Activated CD4-positive, alpha-beta T cell treated with anti-CD3 and anti-CD28 coated beads, Interleukin-2, amount 50 U/mL, for 48 hours (primary cell): ENCODE measurements at regions not wholly inside any gene's neighbourhood (a gene's known extent, or its start where the extent isn't known, plus 50 kb on each side); places are given as distances from the start of the nearest gene placed in this dataset.
"Not testable (repeated sequence)": the region's sequence is repeated elsewhere in the genome, so short reads cannot be mapped to it uniquely, and the experiment has no call there.

Experiments
- DNase-seq, 2 experiments: peaks; one replicate each; pipeline ENCODE4 v3.0.0-alpha.2; 2020

GRCh38 chr19:56894626-56895025 is 54.1 kb upstream of the PEG3 start:
- no peak for DNase-seq

DNA sequence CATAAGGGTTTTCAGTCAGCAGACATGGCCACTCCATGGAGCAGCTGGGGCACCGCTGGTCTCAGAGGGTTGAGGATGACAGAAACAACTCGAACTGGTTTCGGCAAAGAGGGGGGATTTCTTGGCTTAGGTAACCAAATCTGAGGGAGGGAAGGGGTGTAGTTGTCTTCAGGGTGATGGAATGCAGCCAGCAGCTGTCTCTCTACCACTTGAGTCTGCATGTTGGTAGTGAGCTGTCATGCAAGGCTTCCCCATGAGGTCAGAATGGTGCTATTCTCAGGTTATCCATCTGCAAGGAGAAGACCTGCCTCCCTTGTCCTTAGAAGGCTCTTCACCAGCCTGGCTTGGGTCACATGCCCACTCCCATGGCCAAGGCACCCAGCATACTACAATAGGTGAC is 55.6 kb upstream of the PEG3 start:
- DNase-seq, result no peak

DNA sequence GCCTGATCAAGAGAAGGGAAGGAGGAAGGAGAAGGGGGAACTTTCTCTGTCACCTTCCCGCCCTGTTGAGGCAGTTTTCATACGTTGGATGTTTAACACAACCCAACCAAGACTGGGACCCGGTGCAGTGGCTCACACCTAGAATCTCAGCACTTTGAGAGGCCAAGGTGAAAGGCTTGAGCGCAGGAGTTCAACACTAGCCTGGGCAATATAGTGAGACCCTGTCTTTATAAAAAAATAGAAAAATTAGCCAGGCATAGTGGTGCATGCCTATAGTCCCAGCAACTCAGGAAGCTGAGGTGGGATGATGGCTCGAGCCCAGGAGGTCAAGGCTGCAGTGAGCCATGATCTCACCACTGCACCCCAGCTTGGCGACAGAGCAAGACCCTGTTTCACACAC is 59.4 kb upstream of the PEG3 start:
- no peak for DNase-seq

- no peak for DNase-seq
These were observed 60.1 kb upstream of the PEG3 start for GRCh38 chr19:56900573-56901097.

DNA sequence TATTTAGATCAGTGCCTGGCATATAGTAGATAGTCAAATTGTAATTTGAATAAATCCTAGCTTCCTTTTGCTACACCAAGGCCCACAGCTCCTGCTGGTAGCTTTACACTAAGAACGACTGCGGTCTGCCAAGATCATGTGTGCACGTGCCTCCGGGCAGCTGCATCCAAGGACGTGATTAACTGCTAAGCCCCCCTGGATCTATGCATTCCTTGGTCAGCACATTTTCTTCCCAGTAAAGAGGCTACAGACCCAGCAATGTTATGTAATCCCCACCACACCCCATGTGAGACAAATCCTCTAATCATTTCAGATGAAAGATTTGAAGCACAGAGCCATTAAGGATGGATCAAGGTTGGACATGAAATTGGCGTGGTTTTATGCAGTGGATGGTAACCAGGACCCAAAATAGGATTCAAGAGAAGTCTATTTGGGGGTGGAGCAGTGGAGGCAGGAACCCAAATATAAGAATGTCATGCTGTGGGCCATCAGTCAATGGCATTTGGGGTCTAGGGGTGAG is 65.2 kb upstream of the PEG3 start:
- DNase-seq, result no peak

DNA sequence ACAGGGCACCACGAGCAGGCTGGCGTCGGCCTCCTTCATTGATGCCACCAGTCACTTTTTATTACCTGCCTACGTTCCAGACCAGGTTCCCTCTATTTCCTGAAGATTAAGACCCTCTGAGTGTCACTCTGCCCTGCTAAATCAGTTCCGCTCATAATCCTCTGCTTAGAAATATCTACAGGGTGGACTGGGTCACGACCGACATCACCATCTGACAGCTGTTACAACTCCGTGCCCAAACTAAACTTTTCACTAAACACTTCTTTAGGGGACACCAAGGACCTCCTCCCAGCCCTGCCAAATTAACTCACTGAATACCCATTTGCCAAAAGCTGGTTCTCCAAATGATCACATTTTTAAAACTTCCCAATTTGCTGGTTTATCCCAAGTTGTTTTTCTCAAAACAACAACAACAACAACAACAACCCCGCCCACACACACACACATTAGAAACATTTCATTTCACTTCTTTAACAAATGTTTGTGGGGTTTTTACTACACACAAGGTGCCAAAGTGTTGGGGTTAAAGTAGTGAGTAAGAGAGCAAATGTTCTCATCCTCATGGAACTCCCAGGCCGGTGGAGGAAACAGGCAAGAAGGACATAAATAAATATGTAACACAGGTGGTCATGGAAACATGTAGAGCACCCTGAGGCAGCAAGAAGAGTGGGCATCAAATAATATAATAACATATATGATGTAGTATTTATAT is 72.0 kb upstream of the PEG3 start:
- no peak for DNase-seq

GRCh38 chr19:56913113-56913455 is 72.6 kb upstream of the PEG3 start:
- DNase-seq, result not testable (repeated sequence)

- DNase-seq, result no peak
These were observed 76.0 kb upstream of the PEG3 start for GRCh38 chr19:56916528-56916927.

DNA sequence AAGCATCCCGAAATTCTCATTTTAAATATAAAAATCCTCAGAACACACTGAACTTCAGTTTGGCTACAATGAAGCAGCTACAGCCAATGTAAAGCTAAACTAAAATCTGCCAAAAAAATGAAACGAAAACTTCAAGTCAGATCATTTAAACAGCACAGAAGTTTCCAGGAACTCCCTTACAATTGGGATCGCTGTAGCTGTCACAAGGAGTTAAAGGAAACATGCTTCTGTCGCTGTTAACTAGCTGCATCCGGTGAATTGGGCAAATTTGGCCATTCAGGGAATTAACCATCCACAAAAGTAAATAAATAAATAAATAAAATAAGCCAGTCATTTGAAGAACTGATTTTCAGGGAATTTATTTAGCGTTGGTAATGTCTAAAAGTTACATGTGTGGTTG is 77.0 kb upstream of the PEG3 start:
- no peak for DNase-seq

- DNase-seq, result no peak
These were observed 77.5 kb upstream of the PEG3 start for GRCh38 chr19:56917998-56918397.

DNA sequence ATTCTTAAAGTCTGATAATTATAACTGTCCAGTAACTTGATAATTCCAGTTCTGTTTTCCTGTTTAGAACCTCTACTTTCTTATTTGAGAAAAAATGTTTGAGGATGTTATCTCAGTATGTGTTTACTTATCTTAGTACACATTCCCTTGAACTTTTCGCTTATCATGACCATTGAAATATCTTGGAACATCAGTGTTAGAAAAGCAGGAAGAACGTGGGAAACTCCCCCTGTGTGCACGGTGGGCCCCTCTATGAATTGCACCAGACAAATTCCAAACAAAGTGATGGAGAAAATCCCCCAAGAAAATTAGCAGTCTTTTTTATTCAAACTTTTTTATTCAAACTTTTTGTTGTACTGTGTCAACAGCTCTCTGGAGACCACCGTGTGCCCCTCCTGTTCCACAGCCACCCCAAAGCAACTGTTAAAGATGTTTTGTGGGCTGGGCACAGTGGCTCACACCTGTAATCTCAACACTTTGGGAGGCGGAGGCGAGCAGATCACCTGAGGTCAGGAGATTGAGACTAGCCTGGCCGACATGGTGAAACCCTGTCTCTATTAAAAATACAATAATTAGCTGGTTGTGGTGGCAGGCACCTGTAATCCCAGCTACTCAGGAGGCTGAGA is 78.3 kb upstream of the PEG3 start:
- no peak for DNase-seq

- no peak for DNase-seq
These were observed 78.9 kb upstream of the PEG3 start for GRCh38 chr19:56919308-56919995.

DNA sequence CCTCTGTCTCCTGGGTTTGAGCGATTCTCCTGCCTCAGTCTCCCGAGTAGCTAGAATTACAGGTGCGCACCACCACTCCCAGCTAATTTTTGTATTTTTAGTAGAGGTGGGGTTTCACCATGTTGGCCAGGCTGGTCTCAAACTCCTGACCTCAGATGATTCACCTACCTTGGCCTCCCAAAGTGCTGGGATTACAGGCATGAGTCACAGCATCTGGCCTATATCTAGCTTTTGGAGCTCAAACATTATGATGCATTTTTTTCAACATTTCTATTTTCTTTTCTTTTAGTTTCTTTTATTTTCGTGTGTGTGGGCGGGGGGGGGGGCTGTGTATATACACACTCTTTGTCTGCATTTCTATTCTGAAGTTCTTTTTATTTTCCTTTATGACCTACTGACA is 85.6 kb upstream of the PEG3 start:
- DNase-seq, result not testable (repeated sequence)

DNA sequence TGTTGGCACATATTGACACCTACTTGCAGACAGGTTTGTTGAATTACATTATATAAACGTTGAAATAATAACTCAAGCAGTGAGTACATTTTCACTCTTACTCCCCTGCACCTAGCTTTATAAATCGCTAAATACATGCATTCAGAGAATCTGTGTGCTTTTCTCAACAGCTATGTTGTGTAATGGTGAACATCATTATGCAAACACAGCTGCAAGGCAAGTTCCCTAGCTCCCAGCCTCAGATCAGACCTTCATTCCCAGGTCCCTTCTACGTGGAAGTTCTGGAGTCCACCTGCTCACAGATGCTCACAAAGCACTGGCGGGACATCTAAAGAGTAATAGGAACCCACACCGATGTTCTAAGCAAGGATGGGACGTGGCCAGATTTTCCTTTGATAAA is 86.8 kb upstream of the PEG3 start:
- DNase-seq, result no peak

- no peak for DNase-seq
These were observed 87.3 kb upstream of the PEG3 start for GRCh38 chr19:56927791-56928207.

DNA sequence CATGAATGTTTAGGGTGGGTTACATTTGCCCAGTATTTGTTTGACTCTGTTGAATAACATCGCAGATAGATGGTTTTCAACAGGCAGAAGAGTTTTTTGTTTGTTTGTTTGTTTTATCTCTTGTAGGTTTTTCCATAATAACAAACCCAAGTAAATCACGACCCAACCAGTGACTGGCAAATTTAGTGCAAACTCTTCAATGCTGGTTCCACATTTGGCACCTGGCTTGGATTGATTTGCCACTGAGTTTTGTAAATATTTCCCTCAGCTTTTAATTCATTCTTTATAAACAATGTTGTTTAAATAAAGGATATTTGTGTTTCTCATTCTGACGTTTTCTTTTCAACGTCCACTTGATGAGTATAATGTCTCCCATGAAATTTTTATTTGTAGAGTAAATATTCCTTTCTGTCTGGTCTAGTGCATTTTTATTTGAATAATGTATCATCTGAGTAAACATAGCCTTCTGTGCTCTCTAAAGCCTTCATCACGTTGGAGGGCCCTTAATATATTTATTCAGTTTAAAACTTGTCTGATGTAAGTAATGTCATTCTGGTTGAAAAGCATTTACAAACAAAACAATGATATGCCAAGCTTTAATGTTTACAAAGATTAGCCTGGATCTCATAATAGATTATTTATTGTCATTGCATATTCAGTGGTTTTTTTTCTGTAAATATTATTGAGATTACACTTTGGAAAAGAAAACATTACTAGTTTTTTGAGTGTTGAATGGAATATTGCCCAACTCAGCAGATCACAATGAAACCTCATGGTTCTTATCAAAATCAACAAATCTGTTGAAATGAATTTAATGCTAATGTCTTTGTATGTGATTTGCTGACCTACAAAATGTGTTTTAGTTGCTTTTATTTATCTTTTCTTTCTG is 90.4 kb upstream of the PEG3 start:
- DNase-seq, result no peak

DNA sequence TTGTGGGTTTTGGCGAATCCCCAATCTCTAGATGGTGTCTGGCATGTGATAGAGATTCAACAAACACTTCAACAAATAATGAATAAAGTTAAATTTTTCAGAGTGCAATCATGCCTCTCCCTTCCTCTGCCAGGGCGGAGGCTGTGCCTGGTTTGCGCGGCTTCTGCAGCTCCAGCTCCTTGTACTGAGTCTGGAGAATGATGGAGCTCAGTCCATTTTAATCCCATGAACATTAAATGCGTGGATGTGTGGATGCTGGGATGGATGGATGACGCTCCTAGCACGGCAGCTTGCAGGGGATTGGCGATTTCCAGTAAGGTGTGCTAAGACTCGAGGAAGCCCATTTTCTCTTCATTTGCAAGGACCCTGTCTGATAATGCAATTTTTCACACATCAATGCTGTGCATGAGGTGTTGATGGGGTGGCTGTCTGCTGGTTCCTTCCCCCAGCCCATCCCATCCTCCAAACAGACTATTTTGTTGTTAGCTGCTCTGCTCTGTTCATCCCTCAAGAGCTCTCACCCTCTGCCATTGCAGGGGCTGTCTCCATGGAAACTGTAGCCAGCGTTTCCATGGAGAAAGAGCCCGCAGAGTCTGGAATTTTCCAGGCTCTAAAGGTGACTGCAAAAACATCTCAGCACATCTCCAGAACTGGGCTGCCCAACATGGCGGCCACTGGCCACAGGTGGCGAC is 92.6 kb upstream of the PEG3 start:
- no peak for DNase-seq

DNA sequence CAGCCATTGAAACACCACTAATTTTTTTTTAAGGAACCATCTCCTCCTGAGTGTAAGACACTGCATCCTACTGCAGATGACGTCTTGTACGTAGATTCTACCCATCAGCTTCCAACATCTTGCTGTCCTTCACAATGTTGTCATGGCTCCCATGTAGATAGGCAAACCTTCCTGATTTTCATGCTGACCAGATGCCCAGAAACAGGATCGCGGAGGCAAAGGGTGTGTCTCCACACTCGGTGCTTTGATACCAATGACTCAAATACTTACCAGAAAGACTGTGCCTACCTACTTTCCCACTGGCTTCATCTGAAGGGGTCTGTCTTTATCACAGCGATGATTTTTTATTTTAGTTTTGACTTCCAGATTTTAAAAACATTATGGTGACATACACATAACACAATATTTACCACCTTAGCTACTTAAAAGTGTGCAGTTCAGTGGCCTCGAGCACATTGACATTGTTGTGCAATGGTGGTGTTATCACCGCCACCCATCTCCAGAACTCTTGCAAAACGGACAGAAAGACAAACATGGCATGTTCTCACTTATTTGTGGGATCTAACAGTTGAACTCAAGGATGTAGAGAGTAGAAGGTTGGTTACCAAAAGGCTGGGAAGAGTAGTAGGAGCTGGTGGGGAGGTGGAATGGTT is 94.0 kb upstream of the PEG3 start:
- no peak for DNase-seq

GRCh38 chr19:56939951-56940350 is 99.4 kb upstream of the PEG3 start:
- no peak for DNase-seq

GRCh38 chr19:56942756-56943155 is 102.2 kb upstream of the PEG3 start:
- no peak for DNase-seq

GRCh38 chr19:56946159-56946558 is 105.6 kb upstream of the PEG3 start:
- no peak for DNase-seq

DNA sequence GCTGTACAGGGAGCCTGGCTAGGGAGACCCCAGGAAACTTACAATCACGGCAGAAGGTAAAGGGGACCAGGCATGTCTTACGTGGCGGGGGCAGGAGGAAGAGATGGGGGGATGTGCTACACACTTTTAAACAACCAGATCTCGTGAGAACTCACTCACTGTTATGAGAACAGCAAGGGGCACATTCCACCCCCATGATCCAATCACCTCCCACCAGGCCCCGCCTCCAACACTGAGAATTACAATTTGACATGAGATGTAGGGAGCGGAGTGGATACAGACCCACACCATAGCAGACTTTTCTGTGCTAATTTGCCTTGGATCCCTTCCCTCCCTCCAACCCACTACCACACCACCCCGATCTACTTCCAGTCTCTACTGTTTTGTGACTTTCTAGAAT is 106.7 kb upstream of the PEG3 start:
- no peak for DNase-seq
